HG02884 (cell line): ENCODE measurements at regions not wholly inside any gene's neighbourhood (a gene's known extent, or its start where the extent isn't known, plus 50 kb on each side); places are given as distances from the start of the nearest gene placed in this dataset.

Source experiments
- ATAC-seq: cut with Tn5 transposase; IDR thresholded peaks from one replicate; pipeline ENCODE4 v1.9.1; 2021; ENCODE audit warnings: mild to moderate bottlenecking, moderate library complexity; ENCODE audit not compliant: unreplicated experiment

- no peak for ATAC-seq
Observed at GRCh38 chr17:65477600-65477999, 83.8 kb downstream of the AXIN2 start.

- no peak for ATAC-seq
Observed at GRCh38 chr17:65474660-65475059, 86.8 kb downstream of the AXIN2 start.

- no peak for ATAC-seq
Observed at GRCh38 chr17:65473985-65474384, 87.5 kb downstream of the AXIN2 start.

- no peak for ATAC-seq
Observed at GRCh38 chr17:65473363-65473762, 88.1 kb downstream of the AXIN2 start.

GRCh38 chr17:65472666-65473309, 88.7 kb downstream of the AXIN2 start:
- ATAC-seq, result no peak

GRCh38 chr17:65470783-65471182, 90.7 kb downstream of the AXIN2 start:
- ATAC-seq, result no peak

GRCh38 chr17:65468321-65468720, 93.1 kb downstream of the AXIN2 start:
- ATAC-seq, result no peak

GRCh38 chr17:65467156-65467555, 94.3 kb downstream of the AXIN2 start:
- ATAC-seq, result no peak

GRCh38 chr17:65466547-65466946, 94.9 kb downstream of the AXIN2 start:
- no peak for ATAC-seq

GRCh38 chr17:65463242-65463641, 98.2 kb downstream of the AXIN2 start:
- ATAC-seq, result no peak

GRCh38 chr17:65459677-65460347, 101.6 kb downstream of the AXIN2 start:
- no peak for ATAC-seq

- no peak for ATAC-seq
Observed at GRCh38 chr17:65457635-65458257, 103.7 kb downstream of the AXIN2 start.

- no peak for ATAC-seq
Observed at GRCh38 chr17:65457183-65457582, 104.3 kb downstream of the AXIN2 start.

GRCh38 chr17:65456368-65457151, 104.9 kb downstream of the AXIN2 start:
- ATAC-seq, result no peak

- ATAC-seq, result no peak
Observed at GRCh38 chr17:65455972-65456343, 105.5 kb downstream of the AXIN2 start.

- no peak for ATAC-seq
Observed at GRCh38 chr17:65455154-65455971, 106.1 kb downstream of the AXIN2 start.

- no peak for ATAC-seq
Observed at GRCh38 chr17:65453204-65453931, 108.1 kb downstream of the AXIN2 start.

- no peak for ATAC-seq
Observed at GRCh38 chr17:65449495-65449894, 112.0 kb downstream of the AXIN2 start.

- no peak for ATAC-seq
Observed at GRCh38 chr17:65447823-65448222, 113.6 kb downstream of the AXIN2 start.
